RWPE1 (cell line): ENCODE measurements at regions not wholly inside any gene's neighbourhood (a gene's known extent, or its start where the extent isn't known, plus 50 kb on each side); places are given as distances from the start of the nearest gene placed in this dataset.

ENCODE experiments used
- CTCF ChIA-PET: fragments of 350-600 bp; sonication (Branson Sonifier 250); formaldehyde crosslinking; extraction: SDS; loops from one replicate; lab custom pipeline; 2021; lab: Yijun Ruan, JAX
- POLR2A ChIA-PET: fragments of 400-600 bp; formaldehyde crosslinking; extraction: SDS; loops from one replicate; lab custom pipeline; 2020; ENCODE audit warnings: antibody characterized with exemption; ENCODE audit not compliant: low non-redundant PET; lab: Yijun Ruan, JAX
- DNase-seq: peaks from one replicate; pipeline ENCODE4 v3.0.0; 2012; ENCODE audit warnings: low spot score
- H3K27ac ChIP-seq: fragments of 450-650 bp; 2 replicates; pipeline ENCODE4 v1.5.1; 2017
- CTCF ChIP-seq: fragments of 450-650 bp; conservative IDR thresholded peaks from 2 replicates; pipeline ENCODE4 v1.5.1; 2017; ENCODE audit warnings: low read depth, mild to moderate bottlenecking

DNA sequence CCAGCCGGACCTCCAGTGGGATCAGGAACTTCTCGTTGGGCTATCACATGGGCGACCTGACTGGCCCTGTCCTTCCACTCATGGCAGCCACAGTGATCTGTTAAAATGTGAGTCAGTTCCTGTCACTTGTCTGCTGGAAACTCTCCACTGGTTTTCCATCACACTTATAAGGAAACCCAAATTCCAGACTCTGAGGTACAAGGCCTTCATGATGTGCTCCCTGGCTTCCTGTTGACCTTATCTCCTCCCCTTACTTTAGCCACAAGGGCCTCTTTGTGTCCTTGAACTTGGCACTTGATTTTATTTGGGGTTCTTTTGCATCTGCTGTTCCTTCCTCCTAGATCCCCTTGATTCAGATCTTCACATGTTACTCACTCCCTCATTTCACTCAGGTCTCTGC is 96.8 kb downstream of the TENT5C start:
- TF ChIP-seq CTCF = no peak
- no peak overlapping the region for H3K27ac ChIP-seq
- ChIA-PET POLR2A (no interaction called here), CTCF (no interaction called here)
- no peak for DNase-seq

GRCh38 chr1:117707371-117707770 is 101.5 kb downstream of the TENT5C start:
- no peak overlapping the region for H3K27ac ChIP-seq
- POLR2A ChIA-PET = no interaction called here
- no peak for TF ChIP-seq CTCF
- DNase-seq = no peak
- CTCF ChIA-PET = interaction anchor here (0.6 kb wide), 1 partner anchor 44 kb away, joined by 4 read pairs; no protein-coding TSS in a partner anchor

GRCh38 chr1:117708323-117709248 is 102.7 kb downstream of the TENT5C start:
- no peak for TF ChIP-seq CTCF
- DNase-seq = no peak
- H3K27ac ChIP-seq = no peak overlapping the region
- POLR2A ChIA-PET = no interaction called here
- CTCF ChIA-PET = interaction anchor here (0.5 to 0.6 kb wide), 2 partner anchors 187 to 196 kb away, joined by 3 read pairs; no protein-coding TSS in a partner anchor

DNA sequence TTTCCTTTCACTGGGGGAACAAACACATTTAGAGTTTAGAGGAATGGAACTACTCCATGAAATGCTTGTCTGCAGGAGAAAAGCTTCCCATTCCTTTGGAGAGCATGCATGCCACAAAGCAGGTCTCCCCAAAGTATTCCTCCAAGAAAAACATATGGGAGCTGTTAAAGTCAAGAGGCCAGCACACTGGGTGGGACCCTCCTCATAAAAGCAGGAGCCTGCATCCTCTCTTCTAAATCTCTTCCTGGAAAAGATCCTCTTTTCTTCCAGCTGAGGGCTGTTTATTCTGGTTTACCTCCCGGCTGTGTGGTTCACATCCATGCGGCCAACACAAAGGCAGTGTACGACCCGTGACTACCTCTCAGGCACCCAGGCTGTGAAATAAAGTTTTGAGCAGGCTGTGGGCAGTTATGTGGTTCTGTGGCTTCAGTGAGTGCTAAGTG is 103.4 kb downstream of the TENT5C start:
- no peak for TF ChIP-seq CTCF
- no peak overlapping the region for H3K27ac ChIP-seq
- POLR2A ChIA-PET = no interaction called here
- DNase-seq = no peak
- CTCF ChIA-PET = interaction anchor here (0.6 kb wide), 1 partner anchor 196 kb away, joined by 3 read pairs; no protein-coding TSS in a partner anchor

DNA sequence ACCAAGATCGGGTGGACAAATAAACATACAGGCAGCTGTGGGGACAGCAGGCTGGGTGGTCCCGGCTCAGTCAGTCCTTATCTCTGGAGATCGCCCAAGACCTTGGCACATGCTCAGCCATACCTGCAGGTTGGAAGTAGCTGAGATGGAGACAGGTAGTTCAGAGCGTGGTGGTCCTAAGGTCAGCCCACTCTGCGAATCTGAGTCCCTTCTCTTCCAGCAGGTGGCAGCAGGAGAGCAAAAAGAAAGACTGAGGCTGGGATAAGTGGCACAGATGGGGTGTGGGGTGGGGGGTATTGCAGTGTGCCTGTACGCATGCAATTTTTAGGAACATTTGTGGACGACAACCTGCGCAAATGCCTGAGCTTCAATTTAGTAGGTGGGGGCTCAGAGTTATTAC is 104.9 kb downstream of the TENT5C start:
- no peak for TF ChIP-seq CTCF
- no peak overlapping the region for H3K27ac ChIP-seq
- CTCF ChIA-PET = interaction anchor here (0.7 kb wide), 1 partner anchor 56 kb away, joined by 8 read pairs; no protein-coding TSS in a partner anchor
- DNase-seq = no peak
- POLR2A ChIA-PET = no interaction called here

GRCh38 chr1:117712621-117713020 is 106.8 kb downstream of the TENT5C start:
- CTCF ChIA-PET = interaction anchor here (0.6 to 1.5 kb wide), 2 partner anchors 18 to 41 kb away, joined by 4 to 5 read pairs; no protein-coding TSS in a partner anchor
- DNase-seq = no peak
- H3K27ac ChIP-seq = no peak overlapping the region
- no peak for TF ChIP-seq CTCF
- POLR2A ChIA-PET = no interaction called here
